WERI-Rb-1 (cell line): ENCODE measurements at regions not wholly inside any gene's neighbourhood (a gene's known extent, or its start where the extent isn't known, plus 50 kb on each side); places are given as distances from the start of the nearest gene placed in this dataset.

Source experiments
- DNase-seq: peaks from one replicate; pipeline ENCODE4 v3.0.0-alpha.2; 2020
- H3K27ac ChIP-seq: fragments of 250-450 bp; sonication (Bioruptor Pico); 2 replicates; pipeline ENCODE4 v1.5.1; 2020; ENCODE audit warnings: mild to moderate bottlenecking, moderate library complexity
- H3K27me3 ChIP-seq: fragments of 250-450 bp; sonication (Bioruptor Pico); 2 replicates; pipeline ENCODE4 v1.5.1; 2021; ENCODE audit warnings: mild to moderate bottlenecking, low read depth, moderate library complexity; ENCODE audit not compliant: insufficient read depth, severe bottlenecking
- H3K36me3 ChIP-seq: fragments of 250-450 bp; sonication (Bioruptor Pico); 2 replicates; pipeline ENCODE4 v1.5.1; 2020; ENCODE audit warnings: mild to moderate bottlenecking, moderate library complexity
- H3K4me3 ChIP-seq: 2 replicates; pipeline ENCODE4 v1.5.1; 2011; ENCODE audit warnings: low read depth, mild to moderate bottlenecking, control low read depth, low read length
- H3K9me3 ChIP-seq: fragments of 250-450 bp; sonication (Bioruptor Pico); 2 replicates; pipeline ENCODE4 v1.5.1; 2021; ENCODE audit warnings: mild to moderate bottlenecking, moderate library complexity; ENCODE audit not compliant: severe bottlenecking
- TF ChIP-seq, protein P1 (sequence below): IDR thresholded peaks from 2 replicates; pipeline ENCODE4 v1.5.1; 2011; ENCODE audit warnings: low read depth, mild to moderate bottlenecking, control low read depth, inconsistent platforms, low read length

DNA sequence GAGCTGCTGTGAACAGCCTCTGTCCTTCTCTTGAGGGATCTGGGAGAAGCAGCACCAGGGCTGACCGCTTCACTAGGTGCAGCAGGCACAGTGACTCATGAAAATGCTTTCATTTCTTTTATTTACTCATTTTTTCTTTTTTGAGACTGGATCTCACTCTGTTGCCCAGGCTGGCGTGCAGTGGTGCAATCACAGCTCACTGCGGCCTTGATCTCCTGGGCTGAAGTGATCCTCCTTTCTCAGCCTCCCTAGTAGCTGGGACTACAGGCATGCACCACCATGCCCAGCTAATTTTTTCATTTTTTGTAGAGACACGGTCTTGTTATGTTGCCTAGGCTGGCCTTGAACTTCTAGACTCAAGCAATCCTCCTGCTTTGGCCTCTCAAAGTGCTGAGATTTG is 216.8 kb upstream of the EEF2KMT start:
- Histone ChIP-seq H3K9me3 (no peaks in the 10 kb centered on the region), H3K27ac (no peak overlapping the region), H3K4me3 (no peak overlapping the region), H3K36me3 (no peaks in the 10 kb centered on the region), H3K27me3 (no peaks in the 10 kb centered on the region)
- no peak for DNase-seq
- TF ChIP-seq, protein P1, sequence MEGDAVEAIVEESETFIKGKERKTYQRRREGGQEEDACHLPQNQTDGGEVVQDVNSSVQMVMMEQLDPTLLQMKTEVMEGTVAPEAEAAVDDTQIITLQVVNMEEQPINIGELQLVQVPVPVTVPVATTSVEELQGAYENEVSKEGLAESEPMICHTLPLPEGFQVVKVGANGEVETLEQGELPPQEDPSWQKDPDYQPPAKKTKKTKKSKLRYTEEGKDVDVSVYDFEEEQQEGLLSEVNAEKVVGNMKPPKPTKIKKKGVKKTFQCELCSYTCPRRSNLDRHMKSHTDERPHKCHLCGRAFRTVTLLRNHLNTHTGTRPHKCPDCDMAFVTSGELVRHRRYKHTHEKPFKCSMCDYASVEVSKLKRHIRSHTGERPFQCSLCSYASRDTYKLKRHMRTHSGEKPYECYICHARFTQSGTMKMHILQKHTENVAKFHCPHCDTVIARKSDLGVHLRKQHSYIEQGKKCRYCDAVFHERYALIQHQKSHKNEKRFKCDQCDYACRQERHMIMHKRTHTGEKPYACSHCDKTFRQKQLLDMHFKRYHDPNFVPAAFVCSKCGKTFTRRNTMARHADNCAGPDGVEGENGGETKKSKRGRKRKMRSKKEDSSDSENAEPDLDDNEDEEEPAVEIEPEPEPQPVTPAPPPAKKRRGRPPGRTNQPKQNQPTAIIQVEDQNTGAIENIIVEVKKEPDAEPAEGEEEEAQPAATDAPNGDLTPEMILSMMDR = no peak

DNA sequence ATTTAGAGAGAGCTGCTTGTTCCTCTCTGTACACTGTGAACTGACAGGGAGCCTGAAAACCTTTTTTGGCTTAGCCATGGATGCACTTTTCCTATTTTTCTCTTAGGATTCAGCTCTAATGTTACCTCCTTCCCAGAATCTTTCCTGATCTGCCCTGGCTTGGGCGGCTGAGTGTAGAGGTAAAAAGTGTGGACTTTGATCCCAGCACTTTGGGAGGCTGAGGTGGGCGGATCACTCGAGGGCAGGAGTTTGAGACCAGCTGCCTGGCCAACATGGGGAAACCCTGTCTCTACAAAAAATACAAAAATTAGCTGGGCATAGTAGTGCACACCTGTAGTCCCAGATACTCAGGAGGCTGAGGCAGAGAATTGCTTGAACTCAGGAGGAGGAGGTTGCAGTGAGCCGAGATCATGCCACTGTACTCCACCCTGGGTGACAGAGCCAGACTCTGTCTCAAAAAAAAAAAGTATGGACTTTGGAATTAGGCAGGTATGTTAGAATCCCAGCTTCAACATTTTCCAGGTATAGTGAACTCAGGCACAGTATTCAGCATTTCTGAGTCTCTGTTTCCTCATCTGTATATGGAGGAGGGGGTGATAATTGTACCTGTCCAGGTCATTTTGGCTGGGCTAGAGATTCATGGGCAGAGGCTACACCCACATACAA is 212.5 kb upstream of the EEF2KMT start:
- Histone ChIP-seq H3K27ac (no peak overlapping the region), H3K4me3 (no peak overlapping the region), H3K9me3 (no peaks in the 10 kb centered on the region), H3K36me3 (no peaks in the 10 kb centered on the region), H3K27me3 (no peaks in the 10 kb centered on the region)
- TF ChIP-seq, protein P1 = no peak
- DNase-seq = no peak

DNA sequence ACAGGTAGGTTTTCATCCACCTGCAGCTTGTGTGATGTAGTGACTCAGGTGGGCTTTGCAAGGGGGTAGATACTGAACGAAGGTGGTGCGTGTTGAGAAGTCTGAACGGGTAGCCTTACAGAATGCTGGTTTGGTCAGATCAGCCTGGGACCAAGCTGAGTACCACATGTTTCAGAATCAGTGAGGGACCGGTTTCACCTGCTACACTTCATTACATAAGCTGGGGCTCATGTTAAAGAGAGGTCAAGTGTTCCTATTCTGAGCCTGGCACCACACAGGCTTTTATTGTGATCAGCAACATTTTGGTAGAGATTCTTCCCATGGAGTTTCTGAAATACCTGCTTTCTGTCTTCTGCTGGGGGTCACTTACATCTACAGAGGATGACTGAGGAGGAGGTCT is 207.4 kb upstream of the EEF2KMT start:
- Histone ChIP-seq H3K36me3 (no peaks in the 10 kb centered on the region), H3K4me3 (no peak overlapping the region), H3K27ac (no peak overlapping the region), H3K9me3 (peaks cover 3% of the 10 kb centered on the region), H3K27me3 (no peaks in the 10 kb centered on the region)
- TF ChIP-seq, protein P1 = no peak
- no peak for DNase-seq

DNA sequence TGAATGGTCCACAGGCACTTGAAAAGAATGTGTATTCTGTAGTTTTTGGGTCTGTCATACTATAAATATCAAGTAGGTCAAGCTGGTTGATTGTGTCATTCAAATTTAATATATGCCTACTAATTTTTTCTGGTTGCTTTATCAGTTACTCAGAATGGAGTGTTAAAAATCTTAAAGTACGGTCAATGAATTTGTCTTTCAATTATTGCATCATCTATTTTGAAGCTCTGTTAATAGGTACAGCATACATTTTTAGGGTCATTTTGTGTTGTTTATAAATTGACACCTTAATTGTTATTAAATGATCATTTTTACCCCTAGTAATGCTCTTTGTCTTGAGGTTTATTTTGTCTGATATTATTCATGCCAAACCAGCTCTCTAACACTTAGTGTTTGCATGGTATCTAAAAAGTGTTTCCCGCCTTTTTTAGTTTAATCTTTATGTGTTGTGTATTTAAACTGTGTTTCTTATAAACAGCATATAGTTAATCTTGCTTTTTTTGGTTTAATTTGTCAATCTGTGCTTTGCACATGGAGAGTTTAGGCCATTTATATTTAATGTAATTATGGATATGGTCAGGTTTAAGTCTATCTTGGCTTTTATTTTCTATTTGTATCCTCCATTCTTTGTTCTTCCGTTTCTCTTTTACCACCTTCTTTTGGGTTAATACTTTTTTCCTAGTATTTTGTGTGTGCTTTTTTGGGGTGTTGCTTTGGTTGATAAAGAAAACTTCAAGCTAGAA is 204.9 kb upstream of the EEF2KMT start:
- Histone ChIP-seq H3K27ac (no peak overlapping the region), H3K27me3 (no peaks in the 10 kb centered on the region), H3K4me3 (no peak overlapping the region), H3K9me3 (peaks cover 6% of the 10 kb centered on the region), H3K36me3 (no peaks in the 10 kb centered on the region)
- TF ChIP-seq, protein P1 = no peak
- no peak for DNase-seq

DNA sequence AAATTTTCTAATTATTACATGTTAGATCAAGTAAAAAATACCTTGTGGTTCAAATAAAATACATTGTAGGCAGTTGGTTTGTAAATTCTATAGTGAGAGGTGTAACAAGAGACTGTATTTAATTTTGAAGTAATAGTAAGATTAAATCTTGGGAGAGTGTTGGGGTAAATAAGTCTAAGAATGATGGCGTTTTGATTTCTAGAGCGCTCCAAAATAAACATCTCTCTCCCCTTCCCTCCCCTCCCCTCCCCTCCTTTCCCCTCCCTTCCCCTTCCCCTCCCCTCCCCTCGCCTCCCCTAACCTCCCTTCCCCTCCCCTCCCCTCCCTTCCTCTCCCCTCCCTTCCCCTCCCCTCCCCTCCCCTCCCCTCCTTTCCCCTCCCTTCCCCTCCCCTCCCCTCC is 200.6 kb upstream of the EEF2KMT start:
- Histone ChIP-seq H3K36me3 (no peaks in the 10 kb centered on the region), H3K27ac (no peak overlapping the region), H3K9me3 (peaks cover 6% of the 10 kb centered on the region), H3K27me3 (no peaks in the 10 kb centered on the region), H3K4me3 (no peak overlapping the region)
- no peak for DNase-seq
- TF ChIP-seq, protein P1 = no peak
